ENCODE measurements at regions not wholly inside any gene's neighbourhood (a gene's known extent, or its start where the extent isn't known, plus 50 kb on each side); places are given as distances from the start of the nearest gene placed in this dataset.

DNA sequence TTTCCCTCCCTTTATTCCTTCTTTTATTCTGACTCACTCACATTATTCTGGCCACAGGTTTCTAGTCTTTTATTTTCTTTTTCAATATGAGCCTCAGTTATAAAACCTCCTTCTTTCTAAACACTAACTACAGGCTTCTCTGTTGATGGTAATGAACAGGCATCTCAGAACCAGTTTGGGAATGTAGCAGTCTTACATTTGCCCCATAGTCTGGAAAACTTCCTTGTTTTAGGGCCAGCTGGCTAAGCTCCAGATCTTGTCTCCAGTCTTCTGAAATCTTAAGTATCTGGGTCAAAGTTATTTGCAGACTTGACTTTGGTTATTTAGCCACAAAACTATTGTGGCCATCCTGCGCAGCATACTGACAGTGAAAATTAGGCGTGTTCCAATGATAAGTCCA is 97.0 kb upstream of the MAN1A1 start:
- Histone ChIP-seq H3K4me3 (no peak overlapping the region), H3K36me3 (no peaks in the 10 kb centered on the region), H3K4me1 (peaks cover 0 to 26% (median 0%) of the 10 kb centered on the region in 4 donors), H3K27me3 (no peaks in the 10 kb centered on the region), H3K27ac (peak overlapping the region in 2 of 4 donors; percentile 15 to 35), H3K9me3 (no peaks in the 10 kb centered on the region)
- DNase-seq: peak in 1 of 3 donors; percentile 54
- no peak for TF ChIP-seq POLR2A (IDR thresholded peaks at IDR 0.05)
- TF ChIP-seq CTCF (IDR thresholded peaks at IDR 0.05): no peak

GRCh38 chr6:119446115-119446554 is 96.6 kb upstream of the MAN1A1 start:
- no peak for DNase-seq
- Histone ChIP-seq H3K9me3 (no peaks in the 10 kb centered on the region), H3K36me3 (no peaks in the 10 kb centered on the region), H3K27me3 (no peaks in the 10 kb centered on the region), H3K4me3 (no peak overlapping the region), H3K27ac (peak overlapping the region in 2 of 4 donors; percentile 12 to 35), H3K4me1 (peaks cover 0 to 26% (median 0%) of the 10 kb centered on the region in 4 donors)
- TF ChIP-seq POLR2A (IDR thresholded peaks at IDR 0.05) (no peak), CTCF (IDR thresholded peaks at IDR 0.05) (no peak)

GRCh38 chr6:119445666-119446065 is 96.1 kb upstream of the MAN1A1 start:
- Histone ChIP-seq H3K27ac (no peak overlapping the region), H3K4me1 (peaks cover 0 to 26% (median 0%) of the 10 kb centered on the region in 4 donors), H3K4me3 (no peak overlapping the region), H3K27me3 (no peaks in the 10 kb centered on the region), H3K9me3 (no peaks in the 10 kb centered on the region), H3K36me3 (no peaks in the 10 kb centered on the region)
- TF ChIP-seq POLR2A (IDR thresholded peaks at IDR 0.05) (no peak), CTCF (IDR thresholded peaks at IDR 0.05) (no peak)
- DNase-seq: no peak

GRCh38 chr6:119444642-119445557 is 95.3 kb upstream of the MAN1A1 start:
- Histone ChIP-seq H3K27ac (no peak overlapping the region), H3K27me3 (no peaks in the 10 kb centered on the region), H3K36me3 (no peaks in the 10 kb centered on the region), H3K4me3 (no peak overlapping the region), H3K4me1 (peaks cover 0 to 26% (median 0%) of the 10 kb centered on the region in 4 donors), H3K9me3 (no peaks in the 10 kb centered on the region)
- TF ChIP-seq POLR2A (IDR thresholded peaks at IDR 0.05): no peak
- TF ChIP-seq CTCF (IDR thresholded peaks at IDR 0.05): no peak
- DNase-seq: no peak

GRCh38 chr6:119443993-119444641 is 94.6 kb upstream of the MAN1A1 start:
- no peaks in the 10 kb centered on the region for H3K36me3 ChIP-seq
- no peaks in the 10 kb centered on the region for H3K27me3 ChIP-seq
- no peak overlapping the region for H3K27ac ChIP-seq
- TF ChIP-seq CTCF (IDR thresholded peaks at IDR 0.05) (no peak), POLR2A (IDR thresholded peaks at IDR 0.05) (no peak)
- H3K4me3 ChIP-seq: no peak overlapping the region
- no peaks in the 10 kb centered on the region for H3K9me3 ChIP-seq
- H3K4me1 ChIP-seq: peaks cover 0 to 21% (median 0%) of the 10 kb centered on the region in 4 donors
- DNase-seq: no peak

All from Peyer's patch (tissue), 4 donors.